NCI-H2029 (cell line): ENCODE measurements at regions not wholly inside any gene's neighbourhood (a gene's known extent, or its start where the extent isn't known, plus 50 kb on each side); places are given as distances from the start of the nearest gene placed in this dataset.
"Not testable (repeated sequence)": the region's sequence is repeated elsewhere in the genome, so short reads cannot be mapped to it uniquely, and the experiment has no call there.

ENCODE experiments used
- DNase-seq: peaks from one replicate; lab custom pipeline; 2025; lab: John Stamatoyannopoulos, UW

- no peak for DNase-seq
These were observed 206.3 kb downstream of the SLITRK5 start for GRCh38 chr13:87877477-87877876.

- DNase-seq: no peak
These were observed 207.5 kb downstream of the SLITRK5 start for GRCh38 chr13:87878706-87879105.

- DNase-seq: no peak
These were observed 213.7 kb downstream of the SLITRK5 start for GRCh38 chr13:87884884-87885283.

- DNase-seq: no peak
These were observed 216.4 kb downstream of the SLITRK5 start for GRCh38 chr13:87887459-87888123.

GRCh38 chr13:87889254-87889653 lies 218.1 kb downstream of the SLITRK5 start:
- DNase-seq: no peak

- no peak for DNase-seq
These were observed 222.0 kb downstream of the SLITRK5 start for GRCh38 chr13:87893186-87893585.

- no peak for DNase-seq
These were observed 222.9 kb downstream of the SLITRK5 start for GRCh38 chr13:87894059-87894458.

GRCh38 chr13:87903553-87903952 lies 232.4 kb downstream of the SLITRK5 start:
- DNase-seq: no peak

GRCh38 chr13:87906411-87906810 lies 235.2 kb downstream of the SLITRK5 start:
- DNase-seq: no peak

- DNase-seq: no peak
These were observed 236.0 kb downstream of the SLITRK5 start for GRCh38 chr13:87907202-87907601.

GRCh38 chr13:87919956-87920355 lies 248.8 kb downstream of the SLITRK5 start:
- no peak for DNase-seq

GRCh38 chr13:87923753-87924152 lies 252.6 kb downstream of the SLITRK5 start:
- no peak for DNase-seq

- DNase-seq: no peak
These were observed 253.8 kb downstream of the SLITRK5 start for GRCh38 chr13:87925006-87925405.

GRCh38 chr13:87940776-87941175 lies 269.6 kb downstream of the SLITRK5 start:
- no peak for DNase-seq

GRCh38 chr13:87941226-87941625 lies 270.1 kb downstream of the SLITRK5 start:
- DNase-seq: no peak

GRCh38 chr13:87942205-87942604 lies 271.0 kb downstream of the SLITRK5 start:
- DNase-seq: no peak

- DNase-seq: no peak
These were observed 272.9 kb downstream of the SLITRK5 start for GRCh38 chr13:87944038-87944437.

GRCh38 chr13:87952377-87952776 lies 281.2 kb downstream of the SLITRK5 start:
- no peak for DNase-seq

GRCh38 chr13:87953381-87953780 lies 282.2 kb downstream of the SLITRK5 start:
- DNase-seq: no peak

- DNase-seq: no peak
These were observed 282.9 kb downstream of the SLITRK5 start for GRCh38 chr13:87954091-87954490.

- DNase-seq: no peak
These were observed 290.4 kb downstream of the SLITRK5 start for GRCh38 chr13:87961546-87961945.

- no peak for DNase-seq
These were observed 301.4 kb downstream of the SLITRK5 start for GRCh38 chr13:87972568-87972967.

GRCh38 chr13:87975035-87975434 lies 303.9 kb downstream of the SLITRK5 start:
- DNase-seq: no peak

GRCh38 chr13:87976650-87977049 lies 305.5 kb downstream of the SLITRK5 start:
- not testable (repeated sequence) for DNase-seq
